ENCODE measurements at regions not wholly inside any gene's neighbourhood (a gene's known extent, or its start where the extent isn't known, plus 50 kb on each side); places are given as distances from the start of the nearest gene placed in this dataset.

DNA sequence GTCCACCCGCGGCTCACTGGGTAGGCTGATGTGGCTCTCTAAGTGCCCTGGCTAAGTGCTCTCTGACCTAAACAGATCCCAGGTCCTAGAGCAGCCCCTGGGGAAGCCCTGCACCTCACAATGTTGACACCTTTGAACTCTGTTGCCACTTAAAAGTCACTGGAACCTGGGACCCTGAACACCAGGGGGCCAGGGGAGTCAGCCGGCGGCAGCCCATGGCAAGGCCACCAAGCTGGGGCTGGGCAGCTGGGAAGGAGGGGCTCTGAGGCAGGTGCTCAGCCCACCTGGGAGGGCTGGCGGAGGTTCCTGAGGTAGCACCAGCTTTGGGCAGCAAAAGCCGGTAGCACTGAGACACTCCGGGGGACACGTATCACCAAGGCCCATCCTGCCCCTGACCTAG lies 129.0 kb downstream of the CHSY1 start:
- TF ChIP-seq, protein P1, sequence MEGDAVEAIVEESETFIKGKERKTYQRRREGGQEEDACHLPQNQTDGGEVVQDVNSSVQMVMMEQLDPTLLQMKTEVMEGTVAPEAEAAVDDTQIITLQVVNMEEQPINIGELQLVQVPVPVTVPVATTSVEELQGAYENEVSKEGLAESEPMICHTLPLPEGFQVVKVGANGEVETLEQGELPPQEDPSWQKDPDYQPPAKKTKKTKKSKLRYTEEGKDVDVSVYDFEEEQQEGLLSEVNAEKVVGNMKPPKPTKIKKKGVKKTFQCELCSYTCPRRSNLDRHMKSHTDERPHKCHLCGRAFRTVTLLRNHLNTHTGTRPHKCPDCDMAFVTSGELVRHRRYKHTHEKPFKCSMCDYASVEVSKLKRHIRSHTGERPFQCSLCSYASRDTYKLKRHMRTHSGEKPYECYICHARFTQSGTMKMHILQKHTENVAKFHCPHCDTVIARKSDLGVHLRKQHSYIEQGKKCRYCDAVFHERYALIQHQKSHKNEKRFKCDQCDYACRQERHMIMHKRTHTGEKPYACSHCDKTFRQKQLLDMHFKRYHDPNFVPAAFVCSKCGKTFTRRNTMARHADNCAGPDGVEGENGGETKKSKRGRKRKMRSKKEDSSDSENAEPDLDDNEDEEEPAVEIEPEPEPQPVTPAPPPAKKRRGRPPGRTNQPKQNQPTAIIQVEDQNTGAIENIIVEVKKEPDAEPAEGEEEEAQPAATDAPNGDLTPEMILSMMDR (IDR thresholded peaks at IDR 0.05; ENCODE audit: insufficient read depth, low read length): no peak
- TF ChIP-seq, protein P2, sequence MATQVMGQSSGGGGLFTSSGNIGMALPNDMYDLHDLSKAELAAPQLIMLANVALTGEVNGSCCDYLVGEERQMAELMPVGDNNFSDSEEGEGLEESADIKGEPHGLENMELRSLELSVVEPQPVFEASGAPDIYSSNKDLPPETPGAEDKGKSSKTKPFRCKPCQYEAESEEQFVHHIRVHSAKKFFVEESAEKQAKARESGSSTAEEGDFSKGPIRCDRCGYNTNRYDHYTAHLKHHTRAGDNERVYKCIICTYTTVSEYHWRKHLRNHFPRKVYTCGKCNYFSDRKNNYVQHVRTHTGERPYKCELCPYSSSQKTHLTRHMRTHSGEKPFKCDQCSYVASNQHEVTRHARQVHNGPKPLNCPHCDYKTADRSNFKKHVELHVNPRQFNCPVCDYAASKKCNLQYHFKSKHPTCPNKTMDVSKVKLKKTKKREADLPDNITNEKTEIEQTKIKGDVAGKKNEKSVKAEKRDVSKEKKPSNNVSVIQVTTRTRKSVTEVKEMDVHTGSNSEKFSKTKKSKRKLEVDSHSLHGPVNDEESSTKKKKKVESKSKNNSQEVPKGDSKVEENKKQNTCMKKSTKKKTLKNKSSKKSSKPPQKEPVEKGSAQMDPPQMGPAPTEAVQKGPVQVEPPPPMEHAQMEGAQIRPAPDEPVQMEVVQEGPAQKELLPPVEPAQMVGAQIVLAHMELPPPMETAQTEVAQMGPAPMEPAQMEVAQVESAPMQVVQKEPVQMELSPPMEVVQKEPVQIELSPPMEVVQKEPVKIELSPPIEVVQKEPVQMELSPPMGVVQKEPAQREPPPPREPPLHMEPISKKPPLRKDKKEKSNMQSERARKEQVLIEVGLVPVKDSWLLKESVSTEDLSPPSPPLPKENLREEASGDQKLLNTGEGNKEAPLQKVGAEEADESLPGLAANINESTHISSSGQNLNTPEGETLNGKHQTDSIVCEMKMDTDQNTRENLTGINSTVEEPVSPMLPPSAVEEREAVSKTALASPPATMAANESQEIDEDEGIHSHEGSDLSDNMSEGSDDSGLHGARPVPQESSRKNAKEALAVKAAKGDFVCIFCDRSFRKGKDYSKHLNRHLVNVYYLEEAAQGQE (IDR thresholded peaks at IDR 0.05; ENCODE audit: insufficient replicate concordance, low read depth): no peak
